ENCODE measurements at regions not wholly inside any gene's neighbourhood (a gene's known extent, or its start where the extent isn't known, plus 50 kb on each side); places are given as distances from the start of the nearest gene placed in this dataset.
"Not testable (repeated sequence)": the region's sequence is repeated elsewhere in the genome, so short reads cannot be mapped to it uniquely, and the experiment has no call there.

- no peaks in the 10 kb centered on the region for H3K36me3 ChIP-seq (ENCODE audit: control insufficient read depth in 2 of 2, insufficient read depth in 2 of 2, low read length in 1 of 2)
- H3K4me3 ChIP-seq (ENCODE audit: low read length in 2 of 2): no peak overlapping the region
- no peaks in the 10 kb centered on the region for H3K4me1 ChIP-seq (ENCODE audit: control insufficient read depth in 2 of 2, insufficient read depth in 2 of 2, low read length in 2 of 2)
- H3K27ac ChIP-seq (ENCODE audit: low read depth in 1 of 2, low read length in 1 of 2): no peak overlapping the region
- H3K27me3 ChIP-seq (ENCODE audit: control insufficient read depth in 2 of 2, insufficient read depth in 1 of 2, low read length in 1 of 2): no peaks in the 10 kb centered on the region
- no peaks in the 10 kb centered on the region for H3K9me3 ChIP-seq (ENCODE audit: control insufficient read depth in 2 of 2, insufficient read depth in 1 of 2, low read length in 1 of 2)
- no peak for DNase-seq (ENCODE audit: low read depth in 6 of 9, low spot score in 9 of 9)
- 93% methylated on average over 6 of the region's 6 CpGs for WGBS
These were observed 105.8 kb upstream of the WDR44 start for GRCh38 chrX:118239913-118240698.

GRCh38 chrX:118246961-118247360, 98.9 kb upstream of the WDR44 start:
- H3K4me1 ChIP-seq (ENCODE audit: control insufficient read depth in 2 of 2, insufficient read depth in 2 of 2, low read length in 2 of 2); H3K9me3 ChIP-seq (ENCODE audit: control insufficient read depth in 2 of 2, insufficient read depth in 1 of 2, low read length in 1 of 2); H3K4me3 ChIP-seq (ENCODE audit: low read length in 2 of 2); H3K36me3 ChIP-seq (ENCODE audit: control insufficient read depth in 2 of 2, insufficient read depth in 2 of 2, low read length in 1 of 2); H3K27me3 ChIP-seq (ENCODE audit: control insufficient read depth in 2 of 2, insufficient read depth in 1 of 2, low read length in 1 of 2); DNase-seq (ENCODE audit: low read depth in 6 of 9, low spot score in 9 of 9); H3K27ac ChIP-seq (ENCODE audit: low read depth in 1 of 2, low read length in 1 of 2): not testable (repeated sequence)
- WGBS: 57% methylated on average over 1 of the region's 2 CpGs

GRCh38 chrX:118249146-118249545, 96.8 kb upstream of the WDR44 start:
- Histone ChIP-seq H3K9me3 (ENCODE audit: control insufficient read depth in 2 of 2, insufficient read depth in 1 of 2, low read length in 1 of 2) (no peaks in the 10 kb centered on the region), H3K4me1 (ENCODE audit: control insufficient read depth in 2 of 2, insufficient read depth in 2 of 2, low read length in 2 of 2) (no peaks in the 10 kb centered on the region)

GRCh38 chrX:118250445-118250844, 95.5 kb upstream of the WDR44 start:
- DNase-seq (ENCODE audit: low read depth in 6 of 9, low spot score in 9 of 9): no peak
- Histone ChIP-seq H3K27ac (ENCODE audit: low read depth in 1 of 2, low read length in 1 of 2) (no peak overlapping the region), H3K9me3 (ENCODE audit: control insufficient read depth in 2 of 2, insufficient read depth in 1 of 2, low read length in 1 of 2) (no peaks in the 10 kb centered on the region), H3K4me1 (ENCODE audit: control insufficient read depth in 2 of 2, insufficient read depth in 2 of 2, low read length in 2 of 2) (no peaks in the 10 kb centered on the region), H3K36me3 (ENCODE audit: control insufficient read depth in 2 of 2, insufficient read depth in 2 of 2, low read length in 1 of 2) (no peaks in the 10 kb centered on the region), H3K27me3 (ENCODE audit: control insufficient read depth in 2 of 2, insufficient read depth in 1 of 2, low read length in 1 of 2) (no peaks in the 10 kb centered on the region), H3K4me3 (ENCODE audit: low read length in 2 of 2) (no peak overlapping the region)
- 98% methylated on average over 1 of the region's 1 CpG for WGBS

More at GRCh38 chrX:118249146-118249545, 96.8 kb upstream of the WDR44 start:
- Histone ChIP-seq H3K27ac (ENCODE audit: low read depth in 1 of 2, low read length in 1 of 2) (no peak overlapping the region), H3K36me3 (ENCODE audit: control insufficient read depth in 2 of 2, insufficient read depth in 2 of 2, low read length in 1 of 2) (no peaks in the 10 kb centered on the region), H3K27me3 (ENCODE audit: control insufficient read depth in 2 of 2, insufficient read depth in 1 of 2, low read length in 1 of 2) (no peaks in the 10 kb centered on the region), H3K4me3 (ENCODE audit: low read length in 2 of 2) (no peak overlapping the region)
- DNase-seq (ENCODE audit: low read depth in 6 of 9, low spot score in 9 of 9): no peak

- DNase-seq (ENCODE audit: low read depth in 6 of 9, low spot score in 9 of 9): no peak
- Histone ChIP-seq H3K36me3 (ENCODE audit: control insufficient read depth in 2 of 2, insufficient read depth in 2 of 2, low read length in 1 of 2) (no peaks in the 10 kb centered on the region), H3K9me3 (ENCODE audit: control insufficient read depth in 2 of 2, insufficient read depth in 1 of 2, low read length in 1 of 2) (no peaks in the 10 kb centered on the region), H3K4me1 (ENCODE audit: control insufficient read depth in 2 of 2, insufficient read depth in 2 of 2, low read length in 2 of 2) (no peaks in the 10 kb centered on the region), H3K4me3 (ENCODE audit: low read length in 2 of 2) (no peak overlapping the region), H3K27me3 (ENCODE audit: control insufficient read depth in 2 of 2, insufficient read depth in 1 of 2, low read length in 1 of 2) (no peaks in the 10 kb centered on the region), H3K27ac (ENCODE audit: low read depth in 1 of 2, low read length in 1 of 2) (no peak overlapping the region)
- 96% methylated on average over 3 of the region's 3 CpGs for WGBS
These were observed 94.6 kb upstream of the WDR44 start for GRCh38 chrX:118251271-118251670.

GRCh38 chrX:118252967-118253366, 92.9 kb upstream of the WDR44 start:
- Histone ChIP-seq H3K27ac (ENCODE audit: low read depth in 1 of 2, low read length in 1 of 2) (no peak overlapping the region), H3K4me1 (ENCODE audit: control insufficient read depth in 2 of 2, insufficient read depth in 2 of 2, low read length in 2 of 2) (no peaks in the 10 kb centered on the region), H3K4me3 (ENCODE audit: low read length in 2 of 2) (no peak overlapping the region), H3K27me3 (ENCODE audit: control insufficient read depth in 2 of 2, insufficient read depth in 1 of 2, low read length in 1 of 2) (no peaks in the 10 kb centered on the region), H3K9me3 (ENCODE audit: control insufficient read depth in 2 of 2, insufficient read depth in 1 of 2, low read length in 1 of 2) (no peaks in the 10 kb centered on the region), H3K36me3 (ENCODE audit: control insufficient read depth in 2 of 2, insufficient read depth in 2 of 2, low read length in 1 of 2) (no peaks in the 10 kb centered on the region)
- 98% methylated on average over 2 of the region's 2 CpGs for WGBS
- no peak for DNase-seq (ENCODE audit: low read depth in 6 of 9, low spot score in 9 of 9)

GRCh38 chrX:118254611-118255010, 91.3 kb upstream of the WDR44 start:
- 1% methylated on average over 2 of the region's 2 CpGs for WGBS
- H3K4me1 ChIP-seq (ENCODE audit: control insufficient read depth in 2 of 2, insufficient read depth in 2 of 2, low read length in 2 of 2): no peaks in the 10 kb centered on the region

GRCh38 chrX:118255921-118256320, 90.0 kb upstream of the WDR44 start:
- no peak for DNase-seq (ENCODE audit: low read depth in 6 of 9, low spot score in 9 of 9)
- H3K9me3 ChIP-seq (ENCODE audit: control insufficient read depth in 2 of 2, insufficient read depth in 1 of 2, low read length in 1 of 2): no peaks in the 10 kb centered on the region
- no peaks in the 10 kb centered on the region for H3K36me3 ChIP-seq (ENCODE audit: control insufficient read depth in 2 of 2, insufficient read depth in 2 of 2, low read length in 1 of 2)
- H3K4me3 ChIP-seq (ENCODE audit: low read length in 2 of 2): no peak overlapping the region
- H3K27me3 ChIP-seq (ENCODE audit: control insufficient read depth in 2 of 2, insufficient read depth in 1 of 2, low read length in 1 of 2): no peaks in the 10 kb centered on the region
- no peak overlapping the region for H3K27ac ChIP-seq (ENCODE audit: low read depth in 1 of 2, low read length in 1 of 2)
- no peaks in the 10 kb centered on the region for H3K4me1 ChIP-seq (ENCODE audit: control insufficient read depth in 2 of 2, insufficient read depth in 2 of 2, low read length in 2 of 2)

More at GRCh38 chrX:118254611-118255010, 91.3 kb upstream of the WDR44 start:
- no peaks in the 10 kb centered on the region for H3K36me3 ChIP-seq (ENCODE audit: control insufficient read depth in 2 of 2, insufficient read depth in 2 of 2, low read length in 1 of 2)
- no peaks in the 10 kb centered on the region for H3K27me3 ChIP-seq (ENCODE audit: control insufficient read depth in 2 of 2, insufficient read depth in 1 of 2, low read length in 1 of 2)
- H3K4me3 ChIP-seq (ENCODE audit: low read length in 2 of 2): no peak overlapping the region
- DNase-seq (ENCODE audit: low read depth in 6 of 9, low spot score in 9 of 9): peak; percentile 8 to 70 (median 24)
- H3K9me3 ChIP-seq (ENCODE audit: control insufficient read depth in 2 of 2, insufficient read depth in 1 of 2, low read length in 1 of 2): no peaks in the 10 kb centered on the region
- H3K27ac ChIP-seq (ENCODE audit: low read depth in 1 of 2, low read length in 1 of 2): no peak overlapping the region

- H3K4me1 ChIP-seq (ENCODE audit: control insufficient read depth in 2 of 2, insufficient read depth in 2 of 2, low read length in 2 of 2): no peaks in the 10 kb centered on the region
- no peak overlapping the region for H3K27ac ChIP-seq (ENCODE audit: low read depth in 1 of 2, low read length in 1 of 2)
- no peaks in the 10 kb centered on the region for H3K36me3 ChIP-seq (ENCODE audit: control insufficient read depth in 2 of 2, insufficient read depth in 2 of 2, low read length in 1 of 2)
- WGBS: 93% methylated on average over 4 of the region's 4 CpGs
- H3K27me3 ChIP-seq (ENCODE audit: control insufficient read depth in 2 of 2, insufficient read depth in 1 of 2, low read length in 1 of 2): no peaks in the 10 kb centered on the region
- DNase-seq (ENCODE audit: low read depth in 6 of 9, low spot score in 9 of 9): no peak
- H3K4me3 ChIP-seq (ENCODE audit: low read length in 2 of 2): no peak overlapping the region
- no peaks in the 10 kb centered on the region for H3K9me3 ChIP-seq (ENCODE audit: control insufficient read depth in 2 of 2, insufficient read depth in 1 of 2, low read length in 1 of 2)
These were observed 88.1 kb upstream of the WDR44 start for GRCh38 chrX:118257781-118258180.
